T-cell (primary cell): ENCODE measurements at regions not wholly inside any gene's neighbourhood (a gene's known extent, or its start where the extent isn't known, plus 50 kb on each side); places are given as distances from the start of the nearest gene placed in this dataset.

Source experiments
- ATAC-seq, 4 experiments: fragments of 200-7000 bp in 3 of 4; fragments of 150-1000 bp in 1 of 4; cut with Tn5 transposase; replicated peaks in 1 of 4; 1 replicate in 3 of 4; 2 replicates in 1 of 4; pipeline ENCODE4 v1.10.0; 2021; ENCODE audit warnings: moderate library complexity in 3 of 4, mild to moderate bottlenecking in 2 of 4, moderate number of reproducible peaks in 1 of 4
- CTCF ChIA-PET, 2 donors: fragments of 300-600 bp; sonication (Branson Sonifier 250); formaldehyde crosslinking; loops; one replicate each; lab custom pipeline; 2022; ENCODE audit warnings: antibody characterized with exemption in 2 of 2; lab: Charles Lee
- POLR2A ChIA-PET, 2 donors: fragments of 300-600 bp; sonication (Branson Sonifier 250); formaldehyde crosslinking; loops; one replicate each; lab custom pipeline; 2022; ENCODE audit warnings: antibody characterized with exemption in 2 of 2; lab: Charles Lee
- DNase-seq, 35 experiments: peaks; one replicate each; pipeline versions ENCODE4 v3.0.0 to v3.0.0-alpha.2; 2013 to 2023
- H3K27ac ChIP-seq: one replicate; pipeline ENCODE4 v1.5.1; 2013; ENCODE audit warnings: low read length
- H3K27me3 ChIP-seq, 2 experiments: replicated peaks in 1 of 2; 1 replicate in 1 of 2; 2 replicates in 1 of 2; pipeline versions ENCODE4 v1.6.1 to v1.7.0; 2013; ENCODE audit warnings: low read length in 1 of 2, mixed read lengths in 1 of 2; ENCODE audit not compliant: control insufficient read depth in 2 of 2, insufficient read depth in 2 of 2; ENCODE audit errors: extremely low read depth in 1 of 2
- H3K36me3 ChIP-seq, 2 donors: 1 replicate in 1 of 2; 2 replicates in 1 of 2; pipeline versions ENCODE4 v1.6.1 to v1.7.0; 2013; ENCODE audit warnings: low read length in 1 of 2; ENCODE audit not compliant: control insufficient read depth in 2 of 2, insufficient read depth in 1 of 2; ENCODE audit errors: extremely low read depth in 1 of 2
- H3K4me1 ChIP-seq, 2 experiments: 1 replicate in 1 of 2; 2 replicates in 1 of 2; pipeline versions ENCODE4 v1.6.1 to v1.7.0; 2013; ENCODE audit warnings: low read length in 2 of 2, mixed read lengths in 1 of 2; ENCODE audit not compliant: insufficient read depth in 2 of 2, control insufficient read depth in 1 of 2; ENCODE audit errors: extremely low read depth in 1 of 2
- H3K4me3 ChIP-seq, 2 donors: 1 replicate in 1 of 2; 2 replicates in 1 of 2; pipeline versions ENCODE4 v1.5.1 to v1.7.0; 2013; ENCODE audit warnings: mild to moderate bottlenecking in 2 of 2, low read length in 1 of 2, moderate library complexity in 1 of 2; ENCODE audit not compliant: control insufficient read depth in 1 of 2; ENCODE audit errors: extremely low read depth in 1 of 2
- H3K9me3 ChIP-seq: 2 replicates; pipeline ENCODE4 v1.7.0; 2013
- H3K27ac Mint-ChIP-seq, 2 donors: one replicate each; pipeline ENCODE4 v1.8.0; 2020 to 2021; ENCODE audit warnings: mild to moderate bottlenecking in 2 of 2, mixed read lengths in 2 of 2
- H3K27me3 Mint-ChIP-seq, 2 donors: one replicate each; pipeline ENCODE4 v1.8.0; 2021 to 2022; ENCODE audit warnings: mixed read lengths in 2 of 2
- H3K36me3 Mint-ChIP-seq: one replicate; pipeline ENCODE4 v1.8.0; 2021; ENCODE audit warnings: mixed read lengths
- H3K4me1 Mint-ChIP-seq, 3 donors: one replicate each; pipeline ENCODE4 v1.8.0; 2020 to 2022; ENCODE audit warnings: mixed read lengths in 3 of 3, mild to moderate bottlenecking in 1 of 3
- H3K4me3 Mint-ChIP-seq, 3 donors: one replicate each; pipeline ENCODE4 v1.8.0; 2020 to 2022; ENCODE audit warnings: mild to moderate bottlenecking in 3 of 3, mixed read lengths in 3 of 3, moderate library complexity in 3 of 3
- H3K9me3 Mint-ChIP-seq, 3 donors: one replicate each; pipeline ENCODE4 v1.8.0; 2020 to 2022; ENCODE audit warnings: mixed read lengths in 3 of 3
- WGBS: methylation state at CpG from one replicate; pipeline ENCODE4 v1.1.5; 2013; ENCODE audit warnings: missing lambda C conversion rate; ENCODE audit not compliant: insufficient coverage; 5-methylcytosine and 5-hydroxymethylcytosine counted together

DNA sequence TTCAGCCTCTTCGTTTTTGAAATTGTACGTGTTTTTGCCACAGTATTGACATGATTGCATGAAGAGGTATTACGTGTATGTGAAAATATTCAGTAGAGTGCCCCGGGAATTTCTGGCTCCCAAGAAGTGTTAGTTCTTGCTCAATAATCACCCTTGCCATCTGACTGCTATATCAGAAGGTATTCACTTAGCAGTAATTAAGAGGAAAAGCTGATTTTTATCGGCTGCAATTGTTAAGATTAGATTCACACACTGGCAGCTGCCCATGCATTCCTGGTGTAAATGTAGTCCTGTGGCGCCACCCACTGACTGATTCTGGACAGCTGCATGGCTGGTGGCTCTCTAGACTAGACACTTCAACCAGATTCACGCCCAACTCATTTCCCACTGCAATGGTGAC, 440.1 kb upstream of the ADAMTS16 start:
- Mint-ChIP-seq H3K27me3 (no peaks in the 10 kb centered on the region), H3K4me3 (no peak overlapping the region), H3K9me3 (peaks cover 4 to 13% (median 12%) of the 10 kb centered on the region in 3 donors), H3K27ac (no peak overlapping the region), H3K36me3 (no peaks in the 10 kb centered on the region), H3K4me1 (no peaks in the 10 kb centered on the region)
- Histone ChIP-seq H3K27ac (no peak overlapping the region), H3K4me1 (no peaks in the 10 kb centered on the region), H3K4me3 (no peak overlapping the region), H3K9me3 (no peaks in the 10 kb centered on the region), H3K27me3 (no peaks in the 10 kb centered on the region), H3K36me3 (no peaks in the 10 kb centered on the region)
- 50% methylated on average over 2 of the region's 7 CpGs for WGBS
- ChIA-PET POLR2A (no interaction called here), CTCF (no interaction called here)
- DNase-seq (no peak), ATAC-seq (no peak)

DNA sequence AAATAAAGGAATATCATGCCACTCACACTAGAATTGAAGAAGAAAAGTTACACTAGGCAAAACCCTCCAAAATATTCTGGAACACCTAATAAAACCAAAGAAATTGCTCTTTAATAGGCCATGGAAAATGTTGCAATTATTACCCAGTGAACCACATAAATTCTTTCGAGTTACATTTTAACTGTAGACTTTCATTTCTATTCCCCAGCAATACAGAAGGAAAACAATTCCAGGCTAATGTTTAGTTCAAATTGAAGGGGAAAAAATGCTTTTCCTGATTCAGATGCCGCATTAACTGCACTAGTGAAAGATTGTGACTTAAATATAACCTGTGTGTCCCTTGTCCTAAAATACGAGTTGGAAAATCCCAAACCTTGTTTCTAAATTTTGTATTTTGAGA, 439.3 kb upstream of the ADAMTS16 start:
- no peaks in the 10 kb centered on the region for H3K36me3 ChIP-seq
- CTCF ChIA-PET, result no interaction called here
- WGBS, result no CpG with 5 or more reads among the region's 3 CpGs
- ATAC-seq (no peak), DNase-seq (no peak)
- H3K27ac ChIP-seq, result no peak overlapping the region
- POLR2A ChIA-PET, result no interaction called here
- Mint-ChIP-seq H3K9me3 (peaks cover 0 to 14% (median 9%) of the 10 kb centered on the region in 3 donors), H3K4me3 (no peak overlapping the region), H3K4me1 (no peaks in the 10 kb centered on the region), H3K27ac (no peak overlapping the region), H3K27me3 (no peaks in the 10 kb centered on the region), H3K36me3 (no peaks in the 10 kb centered on the region)
- no peaks in the 10 kb centered on the region for H3K4me1 ChIP-seq
- H3K27me3 ChIP-seq, result no peaks in the 10 kb centered on the region
- H3K4me3 ChIP-seq, result no peak overlapping the region
- H3K9me3 ChIP-seq, result no peaks in the 10 kb centered on the region

DNA sequence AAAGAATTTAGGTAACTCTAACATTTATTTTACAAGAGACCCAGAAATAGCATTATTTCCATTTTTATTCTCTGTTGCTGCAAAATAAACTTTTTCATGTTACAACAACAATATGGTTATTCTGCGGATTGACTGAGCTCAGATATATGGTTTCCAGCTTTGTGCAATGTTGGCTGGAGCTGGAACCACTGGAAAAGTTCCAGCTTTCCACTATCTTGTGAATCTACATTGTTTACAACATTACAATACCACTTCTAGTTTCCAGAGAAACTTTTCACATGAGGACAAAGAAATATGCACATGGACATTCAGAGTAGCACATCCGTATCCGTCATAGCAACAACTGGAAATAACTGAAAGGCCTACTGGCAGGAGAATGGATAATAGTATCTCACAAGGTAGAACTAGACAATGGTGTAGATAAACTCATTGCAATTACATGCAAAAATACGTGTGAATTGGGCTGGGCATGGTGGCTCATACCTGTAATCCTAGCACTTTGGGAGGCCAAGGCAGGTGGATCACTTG, 436.1 kb upstream of the ADAMTS16 start:
- 71% methylated on average over 3 of the region's 4 CpGs for WGBS
- ChIA-PET POLR2A (no interaction called here), CTCF (no interaction called here)
- no peaks in the 10 kb centered on the region for H3K36me3 ChIP-seq
- no peaks in the 10 kb centered on the region for H3K9me3 ChIP-seq
- no peak overlapping the region for H3K27ac ChIP-seq
- no peaks in the 10 kb centered on the region for H3K27me3 Mint-ChIP-seq
- ATAC-seq, result no peak
- no peak overlapping the region for H3K27ac Mint-ChIP-seq
- DNase-seq, result no peak
- H3K4me3 ChIP-seq, result no peak overlapping the region
- H3K4me1 ChIP-seq, result no peaks in the 10 kb centered on the region
- H3K4me1 Mint-ChIP-seq, result no peaks in the 10 kb centered on the region
- no peaks in the 10 kb centered on the region for H3K27me3 ChIP-seq
- H3K9me3 Mint-ChIP-seq, result peaks cover 6 to 18% (median 13%) of the 10 kb centered on the region in 3 donors
- no peaks in the 10 kb centered on the region for H3K36me3 Mint-ChIP-seq
- no peak overlapping the region for H3K4me3 Mint-ChIP-seq

DNA sequence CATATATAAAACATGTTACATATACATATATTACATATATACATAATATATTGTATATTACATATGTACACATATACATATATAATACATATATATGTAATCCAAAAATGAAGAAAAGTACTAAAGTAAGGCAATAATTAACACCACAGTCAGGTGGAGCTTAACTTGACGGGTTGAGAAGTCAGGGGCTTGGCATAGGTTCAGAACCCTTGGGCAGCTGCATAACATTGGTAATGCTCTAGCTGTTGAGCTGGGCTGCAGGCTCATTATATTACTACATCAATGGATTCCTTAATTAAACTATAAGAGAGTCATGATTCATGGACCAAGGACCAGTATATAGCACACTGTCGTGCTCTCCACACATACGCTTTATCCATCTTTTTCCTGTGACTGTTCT, 435.2 kb upstream of the ADAMTS16 start:
- DNase-seq, result no peak
- H3K27me3 ChIP-seq, result no peaks in the 10 kb centered on the region
- Mint-ChIP-seq H3K36me3 (no peaks in the 10 kb centered on the region), H3K9me3 (peaks cover 6 to 17% (median 13%) of the 10 kb centered on the region in 3 donors), H3K27me3 (no peaks in the 10 kb centered on the region), H3K4me3 (no peak overlapping the region), H3K27ac (no peak overlapping the region), H3K4me1 (no peaks in the 10 kb centered on the region)
- no peak overlapping the region for H3K4me3 ChIP-seq
- ChIA-PET POLR2A (no interaction called here), CTCF (no interaction called here)
- H3K9me3 ChIP-seq, result no peaks in the 10 kb centered on the region
- 94% methylated on average over 3 of the region's 3 CpGs for WGBS
- ATAC-seq, result no peak
- H3K27ac ChIP-seq, result no peak overlapping the region
- H3K36me3 ChIP-seq, result no peaks in the 10 kb centered on the region
- H3K4me1 ChIP-seq, result no peaks in the 10 kb centered on the region

DNA sequence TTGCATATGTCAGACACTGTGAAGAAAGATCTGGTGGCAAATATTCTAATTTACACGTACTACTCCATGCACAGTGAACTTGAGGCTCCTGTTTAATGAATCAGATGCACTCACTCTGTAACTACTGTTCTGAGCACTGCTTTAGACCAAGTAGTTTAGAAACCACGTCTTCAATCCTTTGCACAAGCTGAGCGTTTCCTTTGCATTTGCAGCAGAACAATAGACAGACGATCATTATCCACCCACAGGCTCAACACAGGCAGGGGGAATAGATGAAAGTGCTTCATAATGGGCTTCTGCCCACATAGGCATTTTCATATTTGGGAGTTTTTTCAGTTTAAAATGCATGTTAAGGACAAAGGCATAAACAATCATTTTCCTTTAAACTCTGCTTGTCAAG, 423.3 kb upstream of the ADAMTS16 start:
- ChIA-PET CTCF (no interaction called here), POLR2A (no interaction called here)
- WGBS, result no CpG with 5 or more reads among the region's 4 CpGs
- DNase-seq (no peak), ATAC-seq (no peak)
- no peaks in the 10 kb centered on the region for H3K36me3 ChIP-seq
- H3K9me3 ChIP-seq, result no peaks in the 10 kb centered on the region
- H3K27ac ChIP-seq, result no peak overlapping the region
- no peaks in the 10 kb centered on the region for H3K4me1 Mint-ChIP-seq
- H3K4me1 ChIP-seq, result no peaks in the 10 kb centered on the region
- no peaks in the 10 kb centered on the region for H3K27me3 ChIP-seq
- no peak overlapping the region for H3K27ac Mint-ChIP-seq
- H3K27me3 Mint-ChIP-seq, result no peaks in the 10 kb centered on the region
- no peaks in the 10 kb centered on the region for H3K36me3 Mint-ChIP-seq
- peaks cover 10 to 37% (median 31%) of the 10 kb centered on the region in 3 donors for H3K9me3 Mint-ChIP-seq
- H3K4me3 ChIP-seq, result no peak overlapping the region
- no peak overlapping the region for H3K4me3 Mint-ChIP-seq

DNA sequence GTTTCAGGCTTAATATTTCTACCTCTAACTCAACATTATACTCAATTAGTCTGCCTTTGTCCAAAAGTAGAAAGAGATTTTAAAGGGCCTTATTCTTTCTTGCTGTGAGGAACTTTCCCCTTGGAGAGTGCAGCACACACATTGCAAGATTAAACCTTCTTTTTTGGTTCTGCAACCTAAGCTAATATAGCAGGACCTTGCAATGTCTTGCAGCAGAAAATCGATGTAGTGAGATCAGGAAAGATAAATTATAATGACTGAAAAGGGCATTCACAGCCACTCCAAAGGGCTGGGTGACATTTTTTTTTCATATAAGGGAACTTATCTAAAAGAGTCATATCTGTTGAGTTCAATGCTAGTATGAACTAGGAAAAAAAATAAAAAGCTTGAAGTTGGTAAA, 422.7 kb upstream of the ADAMTS16 start:
- CTCF ChIA-PET, result no interaction called here
- no CpG with 5 or more reads among the region's 1 CpG for WGBS
- Mint-ChIP-seq H3K27me3 (no peaks in the 10 kb centered on the region), H3K9me3 (peaks cover 6 to 34% (median 25%) of the 10 kb centered on the region in 3 donors), H3K27ac (no peak overlapping the region), H3K36me3 (no peaks in the 10 kb centered on the region), H3K4me3 (no peak overlapping the region), H3K4me1 (no peaks in the 10 kb centered on the region)
- Histone ChIP-seq H3K27me3 (no peaks in the 10 kb centered on the region), H3K9me3 (no peaks in the 10 kb centered on the region), H3K4me3 (no peak overlapping the region), H3K27ac (no peak overlapping the region), H3K36me3 (no peaks in the 10 kb centered on the region), H3K4me1 (no peaks in the 10 kb centered on the region)
- POLR2A ChIA-PET, result interaction anchor here in 1 of 2 donors (0.7 kb wide), 1 partner anchor 10 kb away, joined by 3 read pairs; no protein-coding TSS in a partner anchor
- ATAC-seq (no peak), DNase-seq (no peak)

DNA sequence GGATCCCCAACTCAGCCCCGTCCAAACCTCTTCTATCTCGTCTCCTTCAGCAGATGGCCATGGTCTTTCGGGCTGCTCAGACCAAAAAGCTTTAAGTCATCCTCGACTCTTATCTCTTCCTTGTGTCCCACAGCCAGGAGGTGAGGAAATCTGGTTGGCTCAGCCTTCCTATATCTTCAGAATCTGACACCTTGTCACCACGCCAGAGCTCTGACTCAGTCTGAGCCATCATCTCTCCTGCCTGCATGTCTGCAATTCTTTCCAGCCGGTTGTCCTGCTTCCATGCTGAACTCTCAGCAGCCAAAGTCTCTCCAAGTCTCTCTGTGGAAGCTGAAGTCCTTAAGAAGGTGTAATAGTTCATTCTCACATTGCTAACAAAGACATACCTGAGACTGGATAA, 419.3 kb upstream of the ADAMTS16 start:
- no peaks in the 10 kb centered on the region for H3K36me3 ChIP-seq
- H3K4me1 Mint-ChIP-seq, result no peaks in the 10 kb centered on the region
- ATAC-seq (no peak), DNase-seq (no peak)
- H3K27me3 Mint-ChIP-seq, result no peaks in the 10 kb centered on the region
- H3K9me3 ChIP-seq, result no peaks in the 10 kb centered on the region
- H3K4me1 ChIP-seq, result no peaks in the 10 kb centered on the region
- H3K36me3 Mint-ChIP-seq, result no peaks in the 10 kb centered on the region
- H3K27me3 ChIP-seq, result no peaks in the 10 kb centered on the region
- H3K4me3 ChIP-seq, result no peak overlapping the region
- ChIA-PET POLR2A (no interaction called here), CTCF (no interaction called here)
- no peak overlapping the region for H3K27ac ChIP-seq
- 80% methylated on average over 1 of the region's 6 CpGs for WGBS
- no peak overlapping the region for H3K4me3 Mint-ChIP-seq
- H3K9me3 Mint-ChIP-seq, result peaks cover 6 to 27% (median 22%) of the 10 kb centered on the region in 3 donors
- H3K27ac Mint-ChIP-seq, result no peak overlapping the region
